Cardiac fibroblast (primary cell): ENCODE measurements at regions not wholly inside any gene's neighbourhood (a gene's known extent, or its start where the extent isn't known, plus 50 kb on each side); places are given as distances from the start of the nearest gene placed in this dataset.

Experiments used
- DNase-seq, 2 donors: peaks; one replicate each; pipeline versions ENCODE4 v3.0.0 to v3.0.0-alpha.2; 2010; ENCODE audit warnings: low read depth in 2 of 2
- H3K4me3 ChIP-seq, 2 donors: replicated peaks in 1 of 2; 1 replicate in 1 of 2; 2 replicates in 1 of 2; pipeline ENCODE4 v1.5.1; 2011; ENCODE audit warnings: low read depth in 2 of 2, low read length in 2 of 2, mild to moderate bottlenecking in 2 of 2, moderate library complexity in 1 of 2
- CTCF ChIP-seq: IDR thresholded peaks from one replicate; pipeline ENCODE4 v1.5.1; 2011; ENCODE audit warnings: low read depth, mild to moderate bottlenecking, low read length, inconsistent platforms

- H3K4me3 ChIP-seq: no peak overlapping the region
- no peak for TF ChIP-seq CTCF
- no peak for DNase-seq
Observed at GRCh38 chr2:153098073-153098472, 379.7 kb downstream of the ARL6IP6 start.

DNA sequence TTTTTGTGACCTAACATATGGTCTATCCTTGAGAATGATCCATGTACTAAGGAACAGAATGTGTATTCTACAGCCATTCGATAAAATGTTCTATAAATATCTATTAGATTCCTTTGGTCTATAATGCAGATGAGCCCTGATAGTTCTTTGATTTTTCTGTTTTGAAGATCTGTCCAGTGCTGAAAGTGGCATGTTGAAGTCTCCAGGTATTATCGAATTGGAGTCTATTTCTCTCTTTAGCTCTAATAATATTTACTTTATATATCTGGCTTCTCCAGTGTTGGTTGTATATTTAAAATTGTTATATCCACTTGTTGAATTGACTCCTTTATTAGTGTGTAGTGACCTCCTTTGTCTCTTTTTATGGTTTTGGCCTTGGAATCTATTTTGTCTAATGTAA lies 377.9 kb downstream of the ARL6IP6 start:
- no peak overlapping the region for H3K4me3 ChIP-seq
- DNase-seq: no peak
- no peak for TF ChIP-seq CTCF

DNA sequence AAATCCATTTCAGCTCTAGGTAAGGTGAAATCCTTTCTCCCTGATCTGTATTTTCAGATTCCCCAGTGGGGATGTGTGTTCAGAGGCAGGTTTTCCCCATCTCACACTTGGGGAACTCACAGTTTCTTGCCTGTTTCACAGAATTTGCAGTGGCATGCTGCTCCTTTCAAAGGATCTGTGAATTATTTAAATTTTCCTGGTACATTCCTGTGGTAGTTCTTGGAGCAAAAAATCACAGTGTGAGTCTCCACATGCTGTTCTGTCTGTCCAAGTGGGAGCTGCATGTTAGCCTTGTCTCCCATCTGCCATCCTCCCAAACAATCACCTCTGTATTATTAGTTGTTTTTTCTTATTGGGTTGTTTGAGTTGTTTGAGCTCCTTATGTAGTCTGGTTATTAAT lies 372.9 kb downstream of the ARL6IP6 start:
- no peak for TF ChIP-seq CTCF
- DNase-seq: no peak
- no peak overlapping the region for H3K4me3 ChIP-seq

DNA sequence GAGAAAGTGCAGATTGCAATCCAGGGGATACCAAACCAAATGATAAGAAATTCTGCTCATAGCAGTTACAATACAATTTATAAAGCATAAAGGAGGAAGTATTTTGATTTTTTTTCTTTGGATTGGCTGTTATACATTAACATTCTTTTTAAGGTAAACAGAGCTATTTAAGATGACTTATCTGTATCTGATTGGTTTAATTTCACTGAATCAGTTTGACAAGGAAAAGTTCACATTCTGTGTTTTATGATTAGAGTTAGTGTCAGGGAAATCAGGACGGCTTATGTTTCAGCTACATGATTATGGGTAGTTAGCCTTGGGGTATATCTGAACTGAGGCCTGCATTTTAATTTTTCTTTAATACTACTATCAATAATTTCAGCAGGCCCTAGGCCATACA lies 360.9 kb downstream of the ARL6IP6 start:
- TF ChIP-seq CTCF: no peak
- no peak for DNase-seq
- no peak overlapping the region for H3K4me3 ChIP-seq

DNA sequence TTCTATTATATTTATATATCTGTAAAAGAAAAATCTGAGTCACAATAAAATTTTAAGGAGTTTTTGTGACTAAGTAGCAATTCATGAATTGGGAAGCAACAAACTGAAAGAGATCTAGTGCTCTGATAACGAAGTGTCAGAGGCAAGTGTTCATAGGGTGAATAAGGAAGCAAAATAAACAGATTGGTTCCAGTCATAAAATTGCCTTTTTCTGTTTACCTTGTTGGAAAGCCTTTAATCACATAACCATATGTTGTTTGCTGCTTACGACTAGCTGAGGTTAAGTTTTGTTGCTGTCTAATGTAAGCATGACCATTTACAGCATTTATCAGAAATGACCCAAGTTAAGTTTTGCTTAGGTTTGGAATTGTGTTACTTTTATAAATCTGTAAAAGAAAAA lies 358.9 kb downstream of the ARL6IP6 start:
- DNase-seq: no peak
- TF ChIP-seq CTCF: no peak
- H3K4me3 ChIP-seq: no peak overlapping the region

DNA sequence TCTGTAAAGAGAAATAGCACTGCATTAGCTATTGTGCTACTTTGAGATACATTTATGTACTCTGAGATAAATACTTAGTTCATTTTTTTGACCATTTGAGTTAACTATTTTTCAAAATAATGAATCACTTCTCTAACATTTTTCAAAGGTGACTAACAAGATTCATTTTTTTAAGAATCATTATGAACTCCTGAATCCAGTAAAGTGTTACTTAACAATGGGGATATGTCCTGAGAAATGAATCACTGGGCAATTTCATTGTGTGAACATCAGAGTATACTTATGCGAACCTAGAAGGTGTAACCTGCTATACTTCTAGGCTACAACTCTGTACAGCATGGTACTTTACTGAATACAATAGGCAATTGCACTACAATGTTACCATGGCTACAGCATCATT lies 355.8 kb downstream of the ARL6IP6 start:
- no peak for DNase-seq
- no peak overlapping the region for H3K4me3 ChIP-seq
- TF ChIP-seq CTCF: no peak

DNA sequence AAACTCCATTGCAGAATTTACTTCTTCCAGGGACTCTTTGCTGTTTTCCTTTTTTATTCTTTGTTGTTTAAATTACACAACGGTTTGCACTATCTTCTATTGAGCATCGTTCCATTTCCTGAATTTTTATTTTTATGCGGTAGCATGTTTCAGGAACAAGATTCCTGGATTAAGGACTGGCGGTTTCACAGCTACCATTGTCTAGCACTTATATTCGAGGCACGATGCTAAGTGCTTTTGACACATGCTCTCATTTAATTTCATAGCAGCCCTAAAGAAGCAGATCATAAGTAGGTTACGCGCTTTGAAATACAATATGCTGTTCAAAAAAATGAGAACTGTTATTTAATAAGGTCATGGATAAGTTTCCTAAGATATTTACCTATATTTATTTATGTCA lies 354.4 kb downstream of the ARL6IP6 start:
- no peak for TF ChIP-seq CTCF
- no peak overlapping the region for H3K4me3 ChIP-seq
- DNase-seq: no peak
